Activated CD8-positive, alpha-beta T cell treated with anti-CD3 and anti-CD28 coated beads, Interleukin-2, amount 10 ng/mL, durations not matched to agents 7 days and 5 days (primary cell): ENCODE measurements at regions not wholly inside any gene's neighbourhood (a gene's known extent, or its start where the extent isn't known, plus 50 kb on each side); places are given as distances from the start of the nearest gene placed in this dataset.
"Not testable (repeated sequence)": the region's sequence is repeated elsewhere in the genome, so short reads cannot be mapped to it uniquely, and the experiment has no call there.

ENCODE experiments used
- ATAC-seq: fragments of 150-1000 bp; cut with Tn5 transposase; one replicate; pipeline ENCODE4 v1.10.0; 2021; ENCODE audit warnings: moderate library complexity
- CTCF ChIA-PET: fragments of 350-600 bp; sonication (Branson Sonifier 250); formaldehyde crosslinking; loops from one replicate; lab custom pipeline; 2021; ENCODE audit warnings: antibody characterized with exemption; lab: Charles Lee
- POLR2A ChIA-PET: fragments of 350-600 bp; sonication (Branson Sonifier 250); formaldehyde crosslinking; loops from one replicate; lab custom pipeline; 2021; ENCODE audit warnings: antibody characterized with exemption; lab: Charles Lee
- DNase-seq: peaks from one replicate; pipeline ENCODE4 v3.0.0-alpha.2; 2020
- H3K27ac Mint-ChIP-seq: one replicate; pipeline ENCODE4 v1.8.0; 2021; ENCODE audit warnings: mild to moderate bottlenecking, mixed read lengths
- H3K27me3 Mint-ChIP-seq: one replicate; pipeline ENCODE4 v1.8.0; 2021; ENCODE audit warnings: low read depth, mixed read lengths
- H3K36me3 Mint-ChIP-seq: one replicate; pipeline ENCODE4 v1.8.0; 2021; ENCODE audit warnings: low read depth, mixed read lengths
- H3K4me1 Mint-ChIP-seq: one replicate; pipeline ENCODE4 v1.8.0; 2021; ENCODE audit warnings: low read depth, mixed read lengths
- H3K4me3 Mint-ChIP-seq: one replicate; pipeline ENCODE4 v1.8.0; 2021; ENCODE audit warnings: mild to moderate bottlenecking, mixed read lengths
- H3K9me3 Mint-ChIP-seq: one replicate; pipeline ENCODE4 v1.8.0; 2022; ENCODE audit warnings: mixed read lengths; ENCODE audit not compliant: insufficient read depth

DNA sequence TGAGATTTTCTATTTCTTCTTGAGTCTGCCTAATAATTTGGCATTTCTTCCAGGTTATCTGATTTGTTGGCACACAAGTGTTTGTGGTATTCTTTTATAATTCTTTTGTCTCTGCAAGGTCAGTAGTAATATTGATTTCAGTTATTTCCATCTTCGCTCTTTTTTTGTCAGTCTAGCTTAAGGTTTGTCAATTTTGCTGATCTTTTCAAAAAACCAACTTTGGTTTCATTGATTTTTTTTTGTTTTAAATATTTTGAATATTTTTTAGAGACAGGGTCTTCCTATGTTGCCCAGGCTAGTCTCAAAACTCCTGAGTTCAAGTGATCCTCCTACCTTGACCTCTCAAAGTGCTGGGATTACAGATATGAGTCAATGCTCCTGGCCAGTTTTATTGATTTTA is 162.8 kb downstream of the BARX1 start:
- CTCF ChIA-PET: no interaction called here
- no peak overlapping the region for H3K27ac Mint-ChIP-seq
- H3K4me1 Mint-ChIP-seq: no peaks in the 10 kb centered on the region
- H3K4me3 Mint-ChIP-seq: no peak overlapping the region
- POLR2A ChIA-PET: no interaction called here
- no peaks in the 10 kb centered on the region for H3K9me3 Mint-ChIP-seq
- DNase-seq (no peak), ATAC-seq (no peak)
- peaks cover 26% of the 10 kb centered on the region for H3K27me3 Mint-ChIP-seq
- no peaks in the 10 kb centered on the region for H3K36me3 Mint-ChIP-seq

DNA sequence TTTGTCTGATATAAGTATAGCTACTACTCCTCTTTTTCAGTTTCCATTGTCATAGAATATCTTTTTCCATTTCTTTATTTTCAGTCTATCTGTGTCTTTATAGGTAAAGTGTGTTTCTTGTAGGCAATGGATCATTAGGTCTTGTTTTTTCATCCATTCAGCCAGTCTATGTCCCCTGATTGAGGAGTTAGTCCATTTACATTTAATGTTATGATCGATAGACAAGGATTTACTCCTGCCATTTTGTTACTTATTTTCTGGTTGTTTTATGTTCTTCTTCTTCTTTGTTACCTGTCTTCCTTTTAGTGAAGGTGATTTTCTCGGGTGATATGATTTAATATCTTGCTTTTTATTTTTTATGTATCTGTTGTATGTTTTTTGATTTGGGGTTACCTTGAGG is 169.0 kb downstream of the BARX1 start:
- Mint-ChIP-seq H3K9me3 (peaks cover 3% of the 10 kb centered on the region), H3K4me3 (no peak overlapping the region), H3K36me3 (no peaks in the 10 kb centered on the region), H3K27ac (no peak overlapping the region), H3K27me3 (peaks cover 36% of the 10 kb centered on the region), H3K4me1 (no peaks in the 10 kb centered on the region)
- DNase-seq: no peak
- ATAC-seq: no peak
- CTCF ChIA-PET: no interaction called here
- POLR2A ChIA-PET: no interaction called here

DNA sequence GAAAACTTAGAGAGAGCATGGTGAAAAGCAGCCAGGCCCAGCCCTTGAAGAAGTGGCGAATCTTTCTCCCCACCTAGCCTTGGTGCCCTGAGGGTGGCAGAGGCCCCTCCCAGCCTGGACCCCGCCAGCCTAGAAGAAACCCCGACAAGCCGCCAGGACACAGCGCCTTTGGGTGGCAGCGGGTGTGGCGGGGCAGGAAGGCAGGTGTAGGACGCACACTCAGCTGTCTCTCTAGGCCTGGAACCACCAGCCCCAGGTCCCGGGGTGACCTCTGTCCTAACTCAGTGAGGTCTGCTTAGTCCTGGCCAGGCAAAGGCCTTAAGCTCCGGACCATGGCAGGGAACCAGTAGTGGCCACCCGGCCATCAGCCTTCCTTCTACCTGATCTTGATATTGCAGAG is 178.3 kb downstream of the BARX1 start:
- ChIA-PET POLR2A (no interaction called here), CTCF (no interaction called here)
- Mint-ChIP-seq H3K27me3 (peaks cover 20% of the 10 kb centered on the region), H3K36me3 (no peaks in the 10 kb centered on the region), H3K4me1 (no peaks in the 10 kb centered on the region), H3K9me3 (no peaks in the 10 kb centered on the region), H3K27ac (no peak overlapping the region), H3K4me3 (no peak overlapping the region)
- DNase-seq (no peak), ATAC-seq (no peak)

DNA sequence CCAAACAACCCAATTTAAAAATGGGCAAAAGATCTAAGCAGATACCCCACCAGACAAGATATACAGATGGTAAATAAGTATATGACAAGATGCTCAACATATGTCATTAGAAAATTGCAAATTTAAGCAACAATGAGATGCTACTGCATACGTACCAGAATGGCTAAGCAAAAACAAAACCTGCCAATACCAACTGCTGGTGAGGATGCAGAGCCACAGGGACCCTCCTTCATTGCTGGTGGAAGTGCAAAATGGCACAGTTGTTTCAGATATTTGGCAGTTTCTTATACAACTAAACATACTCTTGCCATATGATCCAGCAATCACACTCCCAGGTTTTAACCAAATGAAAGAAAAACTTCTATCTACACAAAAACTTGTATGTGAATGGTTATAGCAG is 178.9 kb downstream of the BARX1 start:
- ChIA-PET POLR2A (interaction anchor here (0.7 kb wide), 1 partner anchor 119 kb away, joined by 3 read pairs; no protein-coding TSS in a partner anchor), CTCF (no interaction called here)
- DNase-seq: no peak
- H3K27ac Mint-ChIP-seq: no peak overlapping the region
- ATAC-seq: no peak
- H3K27me3 Mint-ChIP-seq: peaks cover 23% of the 10 kb centered on the region
- no peaks in the 10 kb centered on the region for H3K4me1 Mint-ChIP-seq
- H3K9me3 Mint-ChIP-seq: no peaks in the 10 kb centered on the region
- no peaks in the 10 kb centered on the region for H3K36me3 Mint-ChIP-seq
- H3K4me3 Mint-ChIP-seq: no peak overlapping the region

DNA sequence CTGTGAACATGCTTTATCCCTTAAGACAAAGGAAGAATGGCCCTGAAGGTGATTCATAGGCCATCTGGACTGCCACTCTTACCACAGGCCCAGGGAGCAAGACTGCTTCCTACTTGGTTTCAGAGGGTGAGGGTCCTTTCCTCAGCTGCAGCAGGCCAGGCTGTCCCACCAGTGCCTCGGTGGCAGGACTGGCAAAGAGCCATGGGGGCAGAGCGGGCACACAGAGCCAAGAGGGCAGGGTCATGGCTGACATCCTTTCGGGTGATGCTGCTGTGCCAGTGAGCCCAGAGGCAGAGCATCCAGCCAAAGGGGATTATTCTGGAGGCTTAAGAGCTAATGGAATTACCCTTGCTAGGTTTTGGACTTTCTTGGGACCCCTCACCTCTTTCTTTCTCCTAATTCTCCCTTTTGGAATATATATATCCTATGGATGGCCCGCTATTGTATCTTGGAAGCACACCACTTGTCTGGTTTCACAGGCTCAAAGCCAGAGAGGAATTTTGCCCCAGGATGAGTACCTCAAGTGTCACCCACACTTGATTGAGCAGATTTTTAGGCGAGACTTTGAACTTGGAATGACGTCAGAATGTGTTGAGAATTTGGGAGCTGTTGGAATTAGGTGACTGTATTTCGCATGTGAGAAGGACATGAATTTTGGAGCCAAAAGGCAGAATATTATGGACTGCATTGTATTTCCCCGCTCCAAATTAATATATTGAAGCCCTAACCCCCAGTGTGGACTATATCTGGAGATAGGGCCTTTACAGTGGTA is 180.6 kb downstream of the BARX1 start:
- ATAC-seq: no peak
- Mint-ChIP-seq H3K4me1 (no peaks in the 10 kb centered on the region), H3K4me3 (no peak overlapping the region), H3K27me3 (peaks cover 20% of the 10 kb centered on the region), H3K27ac (no peak overlapping the region), H3K36me3 (no peaks in the 10 kb centered on the region), H3K9me3 (no peaks in the 10 kb centered on the region)
- CTCF ChIA-PET: no interaction called here
- POLR2A ChIA-PET: no interaction called here
- DNase-seq: no peak

DNA sequence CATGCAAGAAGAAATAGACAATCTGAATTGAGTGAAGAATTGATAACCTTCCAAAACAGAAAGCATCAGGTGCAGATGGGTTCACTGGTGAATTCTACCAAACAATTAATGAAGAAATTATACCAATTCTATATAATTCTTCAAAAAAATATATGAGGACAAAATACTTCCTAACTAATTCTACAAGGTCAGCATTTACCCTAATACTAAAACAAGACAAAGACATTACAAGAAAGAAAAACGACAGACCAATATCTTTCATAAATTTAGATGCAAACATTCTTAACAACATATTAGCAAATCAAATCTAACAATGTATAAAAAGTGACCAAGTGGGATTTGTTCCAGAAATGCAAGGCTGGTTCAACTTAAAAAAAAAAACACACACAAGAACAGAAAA is 183.9 kb downstream of the BARX1 start:
- Mint-ChIP-seq H3K27me3 (peaks cover 17% of the 10 kb centered on the region), H3K9me3 (peaks cover 4% of the 10 kb centered on the region)
- CTCF ChIA-PET: no interaction called here

DNA sequence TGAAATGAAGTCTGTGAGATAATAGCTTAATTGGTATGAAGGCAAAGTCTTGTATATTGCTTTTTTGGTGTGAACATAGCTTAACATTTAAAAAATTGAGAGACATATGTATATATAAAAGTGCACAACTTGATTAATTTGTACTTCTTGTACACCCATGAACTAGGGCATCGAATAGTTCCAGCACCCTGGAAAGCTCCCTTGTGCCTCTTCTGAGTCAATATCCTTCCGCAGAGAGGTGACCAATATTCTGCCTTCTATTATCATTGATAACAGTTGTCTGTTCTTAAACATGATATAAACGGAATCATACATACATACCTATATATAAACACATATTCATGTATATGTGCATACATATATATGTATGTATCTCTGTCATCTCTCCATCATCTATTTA is 185.4 kb downstream of the PHF2 start:
- POLR2A ChIA-PET: no interaction called here
- H3K9me3 Mint-ChIP-seq: no peaks in the 10 kb centered on the region
- CTCF ChIA-PET: no interaction called here
- no peak overlapping the region for H3K27ac Mint-ChIP-seq
- no peak overlapping the region for H3K4me3 Mint-ChIP-seq
- H3K4me1 Mint-ChIP-seq: no peaks in the 10 kb centered on the region
- no peak for DNase-seq
- no peaks in the 10 kb centered on the region for H3K36me3 Mint-ChIP-seq
- no peak for ATAC-seq
- peaks cover 10% of the 10 kb centered on the region for H3K27me3 Mint-ChIP-seq

More for the DNA sequence above, 183.9 kb downstream of the BARX1 start:
- H3K4me3 Mint-ChIP-seq: no peak overlapping the region
- H3K36me3 Mint-ChIP-seq: no peaks in the 10 kb centered on the region
- ATAC-seq (no peak), DNase-seq (no peak)
- H3K4me1 Mint-ChIP-seq: no peaks in the 10 kb centered on the region
- POLR2A ChIA-PET: no interaction called here
- H3K27ac Mint-ChIP-seq: no peak overlapping the region

DNA sequence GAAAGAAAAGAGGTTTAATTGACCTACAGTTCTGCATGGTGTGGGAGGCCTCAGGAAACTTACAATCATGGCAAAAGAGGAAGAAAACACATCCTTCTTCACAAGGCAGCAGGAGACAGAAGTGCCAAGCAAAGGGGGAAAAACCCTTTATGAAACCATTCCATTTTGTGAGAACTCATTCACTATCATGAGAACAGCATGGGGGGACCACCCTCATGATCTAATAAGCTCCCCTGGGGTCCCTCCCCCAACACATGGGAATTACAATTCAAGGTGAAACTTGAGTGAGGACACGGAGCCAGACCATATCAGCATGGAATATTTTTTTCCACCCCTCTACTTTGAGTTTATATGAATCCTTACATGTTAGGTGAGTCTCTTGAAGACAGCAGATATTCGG is 173.7 kb downstream of the PHF2 start:
- ChIA-PET CTCF (no interaction called here), POLR2A (no interaction called here)
- H3K9me3 Mint-ChIP-seq: peaks cover 38% of the 10 kb centered on the region
- DNase-seq (no peak), ATAC-seq (no peak)
- H3K36me3 Mint-ChIP-seq: peaks cover 3% of the 10 kb centered on the region
- H3K4me1 Mint-ChIP-seq: no peaks in the 10 kb centered on the region
- no peak overlapping the region for H3K4me3 Mint-ChIP-seq
- H3K27me3 Mint-ChIP-seq: peaks cover 11% of the 10 kb centered on the region
- H3K27ac Mint-ChIP-seq: no peak overlapping the region

DNA sequence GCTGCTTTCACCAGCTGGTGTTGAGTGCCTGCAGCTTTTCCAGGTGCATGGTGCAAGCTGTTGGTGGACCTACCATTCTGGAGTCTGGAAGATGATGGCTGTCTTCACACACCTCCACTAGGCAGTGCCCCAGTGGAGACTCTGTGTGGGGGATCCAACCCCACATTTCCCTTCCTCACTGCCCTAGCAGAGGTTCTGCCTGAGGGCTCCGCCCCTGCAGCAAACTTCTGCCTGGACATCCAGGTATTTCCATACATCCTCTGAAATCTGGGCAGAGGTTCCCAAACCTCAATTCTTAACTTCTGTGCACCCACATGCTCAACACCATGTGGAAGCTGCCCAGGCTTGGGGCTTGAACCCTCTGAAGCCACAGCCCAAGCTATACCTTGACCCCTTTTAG is 172.4 kb downstream of the PHF2 start:
- CTCF ChIA-PET: not testable (repeated sequence)

DNA sequence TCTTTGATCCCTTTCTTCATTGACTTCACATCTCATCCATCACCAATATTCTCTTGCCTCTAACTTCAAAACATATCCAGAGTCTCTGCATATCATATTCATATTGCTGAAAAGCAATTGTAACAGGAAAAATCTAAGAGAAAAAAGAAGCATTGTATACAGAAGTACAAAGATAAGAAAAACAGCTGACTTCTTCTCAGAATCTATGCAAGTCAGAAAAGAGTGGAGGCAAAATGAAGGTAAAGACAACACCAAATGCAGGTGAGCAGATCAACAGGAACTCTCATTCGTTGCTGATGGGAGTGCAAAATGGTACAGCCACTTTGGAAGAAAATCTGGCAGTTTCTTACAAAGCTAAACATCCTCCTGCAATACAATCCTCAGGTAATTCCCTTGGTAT is 155.6 kb downstream of the PHF2 start:
- ChIA-PET CTCF (no interaction called here), POLR2A (no interaction called here)
- Mint-ChIP-seq H3K4me1 (no peaks in the 10 kb centered on the region), H3K27ac (no peak overlapping the region), H3K4me3 (no peak overlapping the region), H3K9me3 (peaks cover 6% of the 10 kb centered on the region), H3K27me3 (peaks cover 15% of the 10 kb centered on the region), H3K36me3 (no peaks in the 10 kb centered on the region)
- no peak for DNase-seq
- ATAC-seq: no peak

More for the DNA sequence above, 172.4 kb downstream of the PHF2 start:
- ATAC-seq, H3K4me3 Mint-ChIP-seq, DNase-seq, H3K4me1 Mint-ChIP-seq, POLR2A ChIA-PET, H3K27me3 Mint-ChIP-seq, H3K36me3 Mint-ChIP-seq, H3K27ac Mint-ChIP-seq: not testable (repeated sequence)
- peaks cover 31% of the 10 kb centered on the region for H3K9me3 Mint-ChIP-seq

DNA sequence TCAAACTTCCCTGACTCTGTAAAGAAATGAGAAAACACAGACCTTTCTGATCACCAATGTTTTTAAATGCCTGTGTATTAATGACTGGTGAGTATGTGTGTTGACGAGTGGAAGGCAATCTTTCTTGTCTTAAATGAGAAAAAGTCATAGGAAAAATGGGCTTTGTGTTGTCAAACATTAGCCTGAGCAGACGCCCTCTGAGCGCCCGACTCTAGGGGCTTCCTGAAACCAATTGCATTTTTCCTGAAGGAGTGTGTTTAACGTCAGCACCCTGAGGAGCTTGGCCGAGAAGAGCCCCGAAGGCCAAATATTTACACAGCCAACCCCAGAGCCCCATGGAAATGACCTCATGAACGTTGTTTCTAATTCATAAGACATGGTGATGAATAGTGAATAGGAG is 154.3 kb downstream of the PHF2 start:
- CTCF ChIA-PET: no interaction called here

DNA sequence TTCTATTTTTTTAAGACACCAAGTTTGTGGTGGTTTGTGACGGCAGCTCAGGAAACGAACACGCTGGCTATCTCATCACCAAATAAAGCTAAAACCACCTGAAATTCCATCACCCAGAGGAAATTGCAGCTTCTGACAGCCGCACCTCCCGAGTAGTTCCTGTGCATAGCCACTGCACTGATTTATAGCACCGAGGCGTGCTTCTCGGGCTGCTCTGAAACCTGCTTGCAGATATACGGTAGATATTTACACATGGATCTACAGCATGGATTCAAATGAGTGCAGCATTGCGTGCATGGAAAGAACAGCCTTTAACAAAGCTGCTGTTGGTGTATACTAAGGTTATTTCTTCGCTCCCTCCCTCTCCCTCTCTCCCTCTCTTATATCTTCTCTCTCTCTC is 153.8 kb downstream of the PHF2 start:
- ChIA-PET CTCF (no interaction called here), POLR2A (no interaction called here)
- Mint-ChIP-seq H3K4me1 (no peaks in the 10 kb centered on the region), H3K27ac (no peak overlapping the region), H3K4me3 (no peak overlapping the region), H3K9me3 (peaks cover 6% of the 10 kb centered on the region), H3K27me3 (peaks cover 15% of the 10 kb centered on the region), H3K36me3 (no peaks in the 10 kb centered on the region)
- no peak for DNase-seq
- ATAC-seq: no peak

More for the DNA sequence above, 154.3 kb downstream of the PHF2 start:
- Mint-ChIP-seq H3K27ac (no peak overlapping the region), H3K4me3 (no peak overlapping the region), H3K9me3 (peaks cover 6% of the 10 kb centered on the region), H3K4me1 (no peaks in the 10 kb centered on the region), H3K27me3 (peaks cover 15% of the 10 kb centered on the region), H3K36me3 (no peaks in the 10 kb centered on the region)
- no peak for DNase-seq
- no peak for ATAC-seq
- POLR2A ChIA-PET: no interaction called here
